GM10266 (cell line): ENCODE measurements at regions not wholly inside any gene's neighbourhood (a gene's known extent, or its start where the extent isn't known, plus 50 kb on each side); places are given as distances from the start of the nearest gene placed in this dataset.

Experiments used
- DNase-seq: peaks from one replicate; pipeline ENCODE4 v3.0.0; 2012; ENCODE audit errors: extremely low spot score
- TF ChIP-seq, protein P1 (sequence below): IDR thresholded peaks from 2 replicates; pipeline ENCODE4 v1.5.1; 2012; ENCODE audit warnings: mild to moderate bottlenecking, low read depth; ENCODE audit not compliant: control insufficient read depth, insufficient read depth; ENCODE audit errors: missing control alignments

DNA sequence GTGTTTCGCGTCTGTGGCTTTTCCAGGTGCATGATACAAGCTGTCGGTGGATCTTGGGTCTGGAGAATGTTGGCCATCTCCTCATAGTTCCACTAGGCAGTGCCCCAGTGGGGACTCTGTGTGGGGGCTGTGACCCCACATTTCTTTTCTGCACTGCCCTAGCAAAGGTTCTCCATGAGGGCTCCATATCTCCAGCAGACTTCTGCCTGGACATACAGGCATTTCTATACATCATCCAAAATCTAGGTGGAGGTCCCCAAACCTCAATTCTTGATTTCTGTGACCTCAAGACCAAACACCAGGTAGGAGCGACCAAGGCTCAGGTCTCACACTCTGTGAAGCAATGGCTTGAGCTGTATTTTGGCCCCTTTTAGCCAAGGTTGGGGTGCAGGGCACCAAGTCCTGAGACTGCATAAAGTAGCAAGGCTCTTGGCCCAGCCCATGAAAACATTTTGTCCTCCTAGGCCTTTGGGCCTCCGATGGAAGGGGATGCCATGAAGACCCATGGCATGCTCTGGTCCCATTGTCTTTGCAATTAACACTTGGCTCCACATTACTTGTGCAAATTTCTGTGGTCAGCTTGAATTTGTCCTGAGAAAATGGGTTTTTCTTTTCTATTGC, 615.3 kb downstream of the ZBBX start:
- TF ChIP-seq, protein P1, sequence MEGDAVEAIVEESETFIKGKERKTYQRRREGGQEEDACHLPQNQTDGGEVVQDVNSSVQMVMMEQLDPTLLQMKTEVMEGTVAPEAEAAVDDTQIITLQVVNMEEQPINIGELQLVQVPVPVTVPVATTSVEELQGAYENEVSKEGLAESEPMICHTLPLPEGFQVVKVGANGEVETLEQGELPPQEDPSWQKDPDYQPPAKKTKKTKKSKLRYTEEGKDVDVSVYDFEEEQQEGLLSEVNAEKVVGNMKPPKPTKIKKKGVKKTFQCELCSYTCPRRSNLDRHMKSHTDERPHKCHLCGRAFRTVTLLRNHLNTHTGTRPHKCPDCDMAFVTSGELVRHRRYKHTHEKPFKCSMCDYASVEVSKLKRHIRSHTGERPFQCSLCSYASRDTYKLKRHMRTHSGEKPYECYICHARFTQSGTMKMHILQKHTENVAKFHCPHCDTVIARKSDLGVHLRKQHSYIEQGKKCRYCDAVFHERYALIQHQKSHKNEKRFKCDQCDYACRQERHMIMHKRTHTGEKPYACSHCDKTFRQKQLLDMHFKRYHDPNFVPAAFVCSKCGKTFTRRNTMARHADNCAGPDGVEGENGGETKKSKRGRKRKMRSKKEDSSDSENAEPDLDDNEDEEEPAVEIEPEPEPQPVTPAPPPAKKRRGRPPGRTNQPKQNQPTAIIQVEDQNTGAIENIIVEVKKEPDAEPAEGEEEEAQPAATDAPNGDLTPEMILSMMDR = no peak

DNA sequence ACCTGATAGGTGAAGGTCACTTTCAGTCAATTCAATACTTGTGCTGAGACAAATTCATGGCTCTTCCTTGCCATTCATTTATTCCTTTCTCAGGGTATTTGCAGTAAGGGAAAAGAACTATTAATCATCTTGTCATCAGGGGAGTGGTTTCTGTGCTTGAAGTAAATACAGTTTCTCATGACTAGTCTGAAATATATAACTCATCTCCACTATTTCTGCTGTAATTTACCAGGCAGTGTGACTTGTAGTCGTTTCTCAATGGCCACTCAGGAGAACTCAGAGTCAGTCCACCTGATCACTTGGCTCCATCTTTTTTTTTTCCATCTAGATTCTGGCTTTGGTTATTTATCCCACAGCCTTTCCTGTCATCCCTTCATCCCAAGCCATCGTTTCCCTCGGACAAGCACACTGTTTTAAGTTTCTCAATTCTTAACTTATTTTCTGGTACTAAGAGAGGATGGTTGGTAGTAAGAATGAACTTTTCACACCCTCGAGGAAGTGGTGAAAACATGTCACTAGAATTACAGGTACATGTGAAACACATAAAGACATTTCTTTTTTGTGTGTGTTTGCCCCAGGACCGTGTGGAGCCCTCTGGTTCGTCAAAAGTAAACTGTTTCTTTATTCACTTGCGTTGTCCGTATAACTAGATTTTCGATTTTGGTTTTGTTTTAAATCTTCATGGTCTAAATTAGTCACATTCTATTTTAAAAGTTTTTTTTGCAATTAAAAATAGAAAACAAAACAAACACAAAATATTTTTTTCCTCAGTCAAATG, 620.2 kb downstream of the ZBBX start:
- no peak for DNase-seq
- TF ChIP-seq, protein P1 = no peak

More for the DNA sequence above, 615.3 kb downstream of the ZBBX start:
- DNase-seq = no peak

DNA sequence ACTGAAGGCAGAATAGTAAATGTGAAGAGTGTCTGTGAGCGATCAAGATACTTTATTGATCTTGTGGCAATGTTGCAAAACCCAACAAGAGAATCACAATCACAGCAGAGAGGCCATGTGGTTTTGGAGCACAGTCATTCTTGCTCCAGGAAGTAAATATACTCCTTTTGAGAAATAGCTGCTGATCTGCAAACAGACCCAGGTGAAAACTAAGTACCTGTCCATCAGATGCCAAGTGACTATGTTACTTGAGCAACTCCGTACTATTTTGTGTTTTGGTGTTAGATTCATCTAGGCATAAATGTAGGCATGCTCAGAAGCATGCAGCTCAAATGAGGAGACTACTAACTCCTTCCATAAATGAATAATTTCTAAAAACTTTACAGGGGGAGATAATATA, 627.9 kb downstream of the ZBBX start:
- TF ChIP-seq, protein P1 = no peak
- no peak for DNase-seq

GRCh38 chr3:166743481-166744134, 636.5 kb downstream of the ZBBX start:
- no peak for DNase-seq
- TF ChIP-seq, protein P1 = no peak

GRCh38 chr3:166734734-166735133, 645.4 kb downstream of the ZBBX start:
- DNase-seq = no peak
- TF ChIP-seq, protein P1 = no peak

DNA sequence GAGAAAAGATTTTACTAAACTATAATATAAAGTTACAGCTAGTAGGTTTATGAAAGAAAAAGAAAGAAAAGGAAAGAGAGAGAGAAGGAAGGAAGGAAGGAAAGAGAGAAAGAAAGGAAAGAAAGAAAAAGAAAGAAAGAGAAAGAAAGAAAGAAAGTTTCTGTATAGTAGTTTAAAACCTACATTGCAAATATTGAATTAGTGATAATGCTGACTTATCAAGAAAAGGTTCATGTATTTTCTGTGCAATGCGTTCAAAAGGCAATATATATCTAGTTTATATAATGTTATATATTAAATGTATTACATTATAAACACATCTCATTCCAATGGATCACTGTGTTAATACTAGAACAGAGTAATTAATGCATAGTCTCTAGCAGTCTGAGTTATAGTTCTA, 648.4 kb downstream of the ZBBX start:
- DNase-seq = no peak
- TF ChIP-seq, protein P1 = no peak

DNA sequence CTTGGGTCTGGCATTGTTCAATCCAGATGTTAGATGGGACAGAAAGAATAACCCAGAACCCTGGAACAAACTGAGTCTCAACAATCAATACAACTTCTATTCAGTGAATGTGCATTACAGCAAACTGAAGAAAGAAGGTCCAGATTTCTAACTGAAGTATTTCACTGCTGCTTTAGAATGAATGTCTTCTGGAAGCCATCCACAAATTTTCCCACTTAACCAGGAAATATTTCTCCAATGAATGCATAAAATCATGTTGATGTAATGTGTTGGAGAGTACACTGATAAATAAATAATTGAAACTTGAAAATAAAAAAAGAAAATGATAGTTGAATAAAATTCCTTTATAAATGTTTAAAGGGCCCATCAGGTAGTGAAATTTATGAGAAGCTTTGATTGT, 658.6 kb downstream of the ZBBX start:
- no peak for DNase-seq
- TF ChIP-seq, protein P1 = no peak
